ENCODE measurements at regions not wholly inside any gene's neighbourhood (a gene's known extent, or its start where the extent isn't known, plus 50 kb on each side); places are given as distances from the start of the nearest gene placed in this dataset.

GRCh38 chr17:77899498-77899897 lies 59.0 kb upstream of the TNRC6C start:
- no peak for DNase-seq

- no peak for DNase-seq
These were observed 57.0 kb upstream of the TNRC6C start for GRCh38 chr17:77901481-77901880.

DNA sequence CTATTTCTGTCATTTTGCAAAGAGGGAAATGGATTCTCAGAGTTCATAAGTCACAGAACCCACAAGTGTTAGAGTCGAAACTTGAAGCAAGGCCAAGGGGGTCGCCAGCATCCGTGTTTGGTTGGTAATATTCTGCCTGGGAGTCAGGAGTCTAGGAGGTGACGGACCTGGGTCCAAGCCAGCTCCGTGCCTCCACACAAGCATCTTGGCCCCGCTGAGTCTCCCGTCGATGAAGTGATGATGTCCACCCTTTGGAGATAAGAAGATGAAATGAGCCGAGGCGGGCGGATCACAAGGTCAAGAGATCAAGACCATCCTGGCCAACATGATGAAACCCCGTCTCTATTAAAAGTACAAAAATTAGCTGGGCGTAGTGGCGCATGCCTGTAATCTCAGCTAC lies 53.2 kb upstream of the TNRC6C start:
- no peak for DNase-seq

GRCh38 chr17:77905766-77906165 lies 52.7 kb upstream of the TNRC6C start:
- DNase-seq, result no peak

- DNase-seq, result no peak
These were observed 52.1 kb upstream of the TNRC6C start for GRCh38 chr17:77906377-77906871.

- no peak for DNase-seq
These were observed 50.7 kb upstream of the TNRC6C start for GRCh38 chr17:77907497-77908461.

DNA sequence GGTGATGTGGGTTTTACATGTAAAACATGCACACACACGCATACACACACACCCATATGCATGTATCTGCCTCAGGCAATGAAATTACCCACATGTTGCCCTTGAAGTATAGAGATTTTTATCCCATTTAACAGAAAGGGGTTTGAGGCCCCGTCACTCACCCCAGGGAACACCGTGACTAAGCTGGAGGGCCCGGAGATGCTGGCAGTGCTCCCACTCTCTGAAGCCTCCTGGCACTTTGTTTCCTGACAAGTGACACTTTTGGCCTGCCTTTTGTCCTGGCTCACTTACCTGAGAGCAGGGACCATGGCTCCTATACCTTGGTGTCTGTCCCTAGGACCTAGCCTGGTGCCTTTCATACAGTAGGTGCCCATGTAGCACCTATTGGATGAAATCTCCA lies 50.0 kb upstream of the TNRC6C start:
- DNase-seq, result no peak

Measured in NCI-H1694 (cell line).